Hepatocyte (in vitro differentiated cells): ENCODE measurements at regions not wholly inside any gene's neighbourhood (a gene's known extent, or its start where the extent isn't known, plus 50 kb on each side); places are given as distances from the start of the nearest gene placed in this dataset.

Experiments used
- CTCF ChIP-seq: fragments of 200-600 bp; sonication (generic); IDR thresholded peaks from 2 replicates; pipeline ENCODE4 v1.5.1; 2016; ENCODE audit warnings: antibody characterized with exemption, mild to moderate bottlenecking; ENCODE audit not compliant: poor library complexity
- EZH2 ChIP-seq: fragments of 200-600 bp; sonication (generic); IDR thresholded peaks from 2 replicates; pipeline ENCODE4 v1.6.1; 2016; ENCODE audit warnings: antibody characterized with exemption, mild to moderate bottlenecking, borderline replicate concordance
- EZH2phosphoT487 ChIP-seq: fragments of 200-600 bp; sonication (generic); IDR thresholded peaks from one replicate; pipeline ENCODE4 v1.6.1; 2018; ENCODE audit warnings: antibody characterized with exemption, mild to moderate bottlenecking, low read depth, moderate library complexity; ENCODE audit not compliant: unreplicated experiment, severe bottlenecking

- TF ChIP-seq CTCF (no peak), EZH2phosphoT487 (no peak), EZH2 (no peak)
Observed at GRCh38 chr4:136670265-136670664, 862.0 kb downstream of the PCDH18 start.
